ENCODE measurements at regions not wholly inside any gene's neighbourhood (a gene's known extent, or its start where the extent isn't known, plus 50 kb on each side); places are given as distances from the start of the nearest gene placed in this dataset.

DNA sequence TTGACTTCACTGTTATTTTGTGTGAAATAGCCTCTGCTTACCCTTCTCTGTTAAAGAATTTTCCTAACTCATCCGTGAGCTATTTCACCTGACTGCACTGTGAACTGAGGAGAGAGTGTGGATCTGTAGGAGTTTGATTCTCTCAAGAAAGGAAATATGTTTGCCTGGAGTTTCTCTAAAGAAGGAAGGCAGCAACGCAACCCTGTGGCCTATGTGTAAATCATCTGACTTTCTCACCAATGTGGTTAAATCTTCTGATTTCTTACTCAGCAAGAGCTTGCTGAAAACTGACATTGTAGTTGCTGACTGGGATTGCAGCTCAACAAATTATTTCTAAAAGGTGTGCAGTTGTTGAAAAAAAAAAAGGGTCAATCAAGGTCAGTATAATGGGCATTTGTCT lies 153.9 kb upstream of the PELI1 start:
- no peak for TF ChIP-seq EP300 (IDR thresholded peaks at IDR 0.05)
- TF ChIP-seq, protein P1, sequence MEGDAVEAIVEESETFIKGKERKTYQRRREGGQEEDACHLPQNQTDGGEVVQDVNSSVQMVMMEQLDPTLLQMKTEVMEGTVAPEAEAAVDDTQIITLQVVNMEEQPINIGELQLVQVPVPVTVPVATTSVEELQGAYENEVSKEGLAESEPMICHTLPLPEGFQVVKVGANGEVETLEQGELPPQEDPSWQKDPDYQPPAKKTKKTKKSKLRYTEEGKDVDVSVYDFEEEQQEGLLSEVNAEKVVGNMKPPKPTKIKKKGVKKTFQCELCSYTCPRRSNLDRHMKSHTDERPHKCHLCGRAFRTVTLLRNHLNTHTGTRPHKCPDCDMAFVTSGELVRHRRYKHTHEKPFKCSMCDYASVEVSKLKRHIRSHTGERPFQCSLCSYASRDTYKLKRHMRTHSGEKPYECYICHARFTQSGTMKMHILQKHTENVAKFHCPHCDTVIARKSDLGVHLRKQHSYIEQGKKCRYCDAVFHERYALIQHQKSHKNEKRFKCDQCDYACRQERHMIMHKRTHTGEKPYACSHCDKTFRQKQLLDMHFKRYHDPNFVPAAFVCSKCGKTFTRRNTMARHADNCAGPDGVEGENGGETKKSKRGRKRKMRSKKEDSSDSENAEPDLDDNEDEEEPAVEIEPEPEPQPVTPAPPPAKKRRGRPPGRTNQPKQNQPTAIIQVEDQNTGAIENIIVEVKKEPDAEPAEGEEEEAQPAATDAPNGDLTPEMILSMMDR (IDR thresholded peaks at IDR 0.05): no peak
- TF ChIP-seq POLR2A (IDR thresholded peaks at IDR 0.05): no peak
- no peak for TF ChIP-seq POLR2AphosphoS5 (IDR thresholded peaks at IDR 0.05)
